ENCODE measurements at regions not wholly inside any gene's neighbourhood (a gene's known extent, or its start where the extent isn't known, plus 50 kb on each side); places are given as distances from the start of the nearest gene placed in this dataset.
"Not testable (repeated sequence)": the region's sequence is repeated elsewhere in the genome, so short reads cannot be mapped to it uniquely, and the experiment has no call there.

DNA sequence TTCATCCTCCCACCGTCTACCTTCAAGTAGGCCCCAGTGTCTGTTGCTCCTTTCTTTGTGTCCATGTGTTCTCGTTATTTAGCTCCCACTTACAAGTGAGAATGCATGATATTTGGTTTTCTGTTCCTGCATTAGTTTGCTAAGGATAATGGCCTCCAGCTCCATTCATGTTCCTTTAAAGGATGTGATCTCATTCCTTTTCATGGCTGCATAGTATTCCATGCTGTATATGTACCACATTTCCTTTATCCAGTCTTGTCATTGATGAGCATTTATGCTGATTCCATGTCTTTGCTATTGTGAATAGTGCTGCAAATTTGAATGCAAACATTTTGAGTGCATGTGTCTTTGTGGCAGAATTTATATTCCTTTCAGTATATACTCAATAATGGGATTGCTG, 259.6 kb upstream of the PELI2 start:
- Histone ChIP-seq H3K27ac (no peak overlapping the region), H3K9me3 (replicated peaks in 1 of 3) (no peaks in the 10 kb centered on the region), H3K27me3 (no peaks in the 10 kb centered on the region), H3K4me1 (replicated peaks in 1 of 2) (no peaks in the 10 kb centered on the region), H3K4me3 (no peak overlapping the region), H3K36me3 (replicated peaks in 1 of 2) (no peaks in the 10 kb centered on the region)
- no peak for TF ChIP-seq CTCF (IDR thresholded peaks at IDR 0.05)
- TF ChIP-seq POLR2A (IDR thresholded peaks at IDR 0.05): no peak
- no peak for DNase-seq
- WGBS, 4 donors: 82 to 95% (median 82%) methylated on average over 2 of the region's 2 CpGs
- intact Hi-C loops (cut with DNase I): no loop called here

DNA sequence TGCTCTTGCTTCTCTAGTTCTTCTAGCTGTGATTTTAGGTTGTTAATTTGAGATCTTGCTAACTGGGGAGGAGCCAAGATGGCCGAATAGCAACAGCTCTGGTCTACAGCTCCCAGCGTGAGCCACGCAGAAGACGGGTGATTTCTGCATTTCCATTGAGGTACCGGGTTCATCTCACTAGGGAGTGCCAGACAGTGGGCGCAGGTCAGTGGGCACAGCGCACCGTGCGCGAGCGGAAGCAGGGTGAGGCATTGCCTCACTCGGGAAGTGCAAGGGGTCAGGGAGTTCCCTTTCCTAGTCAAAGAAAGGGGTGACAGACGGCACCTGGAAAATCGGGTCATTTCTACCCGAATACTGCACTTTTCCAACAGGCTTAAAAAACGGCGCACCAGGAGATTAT, 256.6 kb upstream of the PELI2 start:
- H3K4me1 ChIP-seq (replicated peaks in 1 of 2); H3K27me3 ChIP-seq; H3K27ac ChIP-seq; H3K36me3 ChIP-seq (replicated peaks in 1 of 2); DNase-seq; intact Hi-C loops (cut with DNase I); H3K9me3 ChIP-seq (replicated peaks in 1 of 3); H3K4me3 ChIP-seq: not testable (repeated sequence)
- WGBS, 4 donors: 91 to 98% (median 92%) methylated on average over 17 of the region's 17 CpGs

- H3K36me3 ChIP-seq (replicated peaks in 1 of 2): no peaks in the 10 kb centered on the region
Observed at GRCh38 chr14:55864890-55865655, 253.1 kb upstream of the PELI2 start.

DNA sequence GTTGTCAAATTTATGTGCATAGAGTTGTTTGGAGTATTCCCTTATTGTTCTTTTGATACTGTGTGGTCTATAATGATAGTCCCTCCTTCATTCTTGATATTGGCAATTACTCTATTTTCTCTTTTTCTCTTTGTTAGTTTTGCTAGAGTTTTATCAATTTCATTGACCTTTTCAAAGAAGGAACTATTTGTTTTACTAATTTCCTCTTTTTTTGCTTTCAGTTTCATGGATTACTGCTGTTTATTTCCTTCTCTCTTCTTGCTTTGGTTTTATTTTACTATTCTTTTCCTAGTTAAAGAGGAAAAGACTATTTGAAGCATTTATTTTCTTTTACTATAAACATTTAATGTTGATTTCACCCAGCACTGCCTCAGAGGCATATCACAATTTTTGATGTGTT, 250.9 kb upstream of the PELI2 start:
- intact Hi-C loops (cut with DNase I): no loop called here
- no peak overlapping the region for H3K4me3 ChIP-seq
- TF ChIP-seq CTCF (IDR thresholded peaks at IDR 0.05): no peak
- no peak for TF ChIP-seq POLR2A (IDR thresholded peaks at IDR 0.05)

More at GRCh38 chr14:55864890-55865655, 253.1 kb upstream of the PELI2 start:
- DNase-seq: no peak
- intact Hi-C loops (cut with DNase I): no loop called here
- 84 to 90% (median 87%) methylated on average over 4 to 22 of the region's 22 CpGs for WGBS, 4 donors
- no peaks in the 10 kb centered on the region for H3K9me3 ChIP-seq (replicated peaks in 1 of 3)
- no peak for TF ChIP-seq POLR2A (IDR thresholded peaks at IDR 0.05)
- TF ChIP-seq CTCF (IDR thresholded peaks at IDR 0.05): no peak
- H3K27me3 ChIP-seq: no peaks in the 10 kb centered on the region
- H3K27ac ChIP-seq: no peak overlapping the region
- H3K4me3 ChIP-seq: no peak overlapping the region
- H3K4me1 ChIP-seq (replicated peaks in 1 of 2): no peaks in the 10 kb centered on the region

GRCh38 chr14:55867719-55868118, 250.5 kb upstream of the PELI2 start:
- Histone ChIP-seq H3K27me3 (no peaks in the 10 kb centered on the region), H3K4me3 (no peak overlapping the region), H3K36me3 (replicated peaks in 1 of 2) (no peaks in the 10 kb centered on the region), H3K9me3 (replicated peaks in 1 of 3) (no peaks in the 10 kb centered on the region), H3K4me1 (replicated peaks in 1 of 2) (no peaks in the 10 kb centered on the region), H3K27ac (no peak overlapping the region)
- intact Hi-C loops (cut with DNase I): no loop called here
- TF ChIP-seq POLR2A (IDR thresholded peaks at IDR 0.05) (no peak), CTCF (IDR thresholded peaks at IDR 0.05) (no peak)
- 31 to 97% (median 92%) methylated on average over 1 of the region's 1 CpG for WGBS, 4 donors
- DNase-seq: no peak

More for the DNA sequence above, 250.9 kb upstream of the PELI2 start:
- no peaks in the 10 kb centered on the region for H3K36me3 ChIP-seq (replicated peaks in 1 of 2)
- H3K9me3 ChIP-seq (replicated peaks in 1 of 3): no peaks in the 10 kb centered on the region
- no peak overlapping the region for H3K27ac ChIP-seq
- H3K27me3 ChIP-seq: no peaks in the 10 kb centered on the region
- no peak for DNase-seq
- H3K4me1 ChIP-seq (replicated peaks in 1 of 2): no peaks in the 10 kb centered on the region

Measured in adrenal gland (tissue), 9 donors.